ENCODE measurements at regions not wholly inside any gene's neighbourhood (a gene's known extent, or its start where the extent isn't known, plus 50 kb on each side); places are given as distances from the start of the nearest gene placed in this dataset.

GRCh38 chr2:196381464-196381863, 210.1 kb upstream of the STK17B start:
- TF ChIP-seq CTCF (IDR thresholded peaks at IDR 0.05 in 2 of 3, conservative IDR thresholded peaks at IDR 0.05 in 1 of 3; ENCODE audit: insufficient read depth in 2 of 3, low read depth in 1 of 3, low read length in 3 of 3): no peak
- TF ChIP-seq ZNF121 (CRISPR knock-in tag; conservative IDR thresholded peaks at IDR 0.05): no peak
- TF ChIP-seq TBP (optimal IDR thresholded peaks at IDR 0.05; ENCODE audit: low read depth, low read length): no peak
- TF ChIP-seq YY1 (IDR thresholded peaks at IDR 0.05; ENCODE audit: borderline replicate concordance in 1 of 3, control insufficient read depth in 1 of 3, extremely low read depth in 1 of 3, insufficient read depth in 3 of 3, insufficient read length in 1 of 3, insufficient replicate concordance in 2 of 3, low read depth in 1 of 3, low read length in 2 of 3): no peak
